HG03469 (cell line): ENCODE measurements at regions not wholly inside any gene's neighbourhood (a gene's known extent, or its start where the extent isn't known, plus 50 kb on each side); places are given as distances from the start of the nearest gene placed in this dataset.

Source experiments
- ATAC-seq: cut with Tn5 transposase; IDR thresholded peaks from one replicate; pipeline ENCODE4 v1.9.1; 2021; ENCODE audit warnings: mild to moderate bottlenecking, moderate library complexity, moderate number of reproducible peaks; ENCODE audit not compliant: unreplicated experiment

- ATAC-seq, result no peak
Measured at GRCh38 chr4:115292320-115293092, 179.1 kb upstream of the NDST4 start.

GRCh38 chr4:115287426-115287825, 174.0 kb upstream of the NDST4 start:
- ATAC-seq, result no peak

GRCh38 chr4:115279330-115279729, 165.9 kb upstream of the NDST4 start:
- ATAC-seq, result no peak

GRCh38 chr4:115278830-115279229, 165.4 kb upstream of the NDST4 start:
- ATAC-seq, result no peak

GRCh38 chr4:115275615-115276014, 162.2 kb upstream of the NDST4 start:
- ATAC-seq, result no peak

- ATAC-seq, result peak; percentile 82
Measured at GRCh38 chr4:115274545-115274944, 161.1 kb upstream of the NDST4 start.

- ATAC-seq, result no peak
Measured at GRCh38 chr4:115272594-115272993, 159.2 kb upstream of the NDST4 start.

GRCh38 chr4:115272185-115272584, 158.8 kb upstream of the NDST4 start:
- peak; percentile 33 for ATAC-seq

GRCh38 chr4:115260195-115260594, 146.8 kb upstream of the NDST4 start:
- ATAC-seq, result no peak

- no peak for ATAC-seq
Measured at GRCh38 chr4:115259642-115260041, 146.2 kb upstream of the NDST4 start.

- ATAC-seq, result no peak
Measured at GRCh38 chr4:115249808-115250207, 136.4 kb upstream of the NDST4 start.

GRCh38 chr4:115234405-115235093, 121.1 kb upstream of the NDST4 start:
- peak; percentile 46 for ATAC-seq

- ATAC-seq, result no peak
Measured at GRCh38 chr4:115233600-115233999, 120.2 kb upstream of the NDST4 start.

- ATAC-seq, result no peak
Measured at GRCh38 chr4:115229873-115230272, 116.5 kb upstream of the NDST4 start.

GRCh38 chr4:115228851-115229250, 115.4 kb upstream of the NDST4 start:
- no peak for ATAC-seq

- no peak for ATAC-seq
Measured at GRCh38 chr4:115222061-115222460, 108.6 kb upstream of the NDST4 start.

GRCh38 chr4:115219862-115220261, 106.4 kb upstream of the NDST4 start:
- ATAC-seq, result no peak

GRCh38 chr4:115219315-115219860, 106.0 kb upstream of the NDST4 start:
- no peak for ATAC-seq

- ATAC-seq, result no peak
Measured at GRCh38 chr4:115215935-115216334, 102.5 kb upstream of the NDST4 start.

- ATAC-seq, result no peak
Measured at GRCh38 chr4:115213716-115214115, 100.3 kb upstream of the NDST4 start.

GRCh38 chr4:115201042-115201330, 87.6 kb upstream of the NDST4 start:
- ATAC-seq, result no peak
